ENCODE measurements at regions not wholly inside any gene's neighbourhood (a gene's known extent, or its start where the extent isn't known, plus 50 kb on each side); places are given as distances from the start of the nearest gene placed in this dataset.

DNA sequence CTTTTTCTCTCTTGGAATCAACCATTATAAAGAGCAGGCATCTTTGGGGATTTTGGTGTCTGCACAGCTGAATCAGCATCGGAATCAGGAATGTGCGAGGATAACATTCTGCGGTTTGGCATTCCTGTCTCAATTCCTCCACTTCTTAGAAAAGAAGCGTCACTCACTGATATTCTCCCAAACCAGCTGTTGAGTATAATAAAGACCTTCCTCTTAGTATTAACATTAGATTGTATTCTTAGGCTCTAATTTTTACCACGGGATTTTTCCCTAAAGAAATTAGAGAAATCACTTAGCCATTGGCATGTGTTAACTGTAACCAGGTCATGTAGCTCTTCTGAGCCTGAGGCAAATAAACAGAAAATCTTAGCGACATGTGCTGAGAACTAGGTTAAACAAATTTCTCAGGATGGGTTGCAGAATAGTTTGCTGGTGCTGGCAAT, 128.7 kb downstream of the TMX1 start:
- ChIA-PET CTCF (interaction anchor here (1.9 kb wide), 1 partner anchor 408 kb away, joined by 14 read pairs; no protein-coding TSS in a partner anchor), RAD21 (ENCODE audit: low non-redundant PET in 1 of 2, low total read pairs in 2 of 2, uncharacterized antibody in 2 of 2, unreplicated experiment in 2 of 2) (no interaction called here), POLR2A (no interaction called here)
- DNase-seq (ENCODE audit: low read depth, low spot score) (no peak), ATAC-seq (no peak)
- H3K9me3 ChIP-seq (ENCODE audit: control insufficient read depth in 1 of 2, insufficient read depth in 1 of 2, low read depth in 1 of 2, low read length in 2 of 2), result no peaks in the 10 kb centered on the region
- H3K36me3 ChIP-seq (ENCODE audit: control insufficient read depth in 1 of 2, insufficient read depth in 2 of 2, low read length in 2 of 2), result no peaks in the 10 kb centered on the region
- intact Hi-C loops (cut with micrococcal nuclease), result no loop called here
- no peaks in the 10 kb centered on the region for H3K4me1 ChIP-seq (ENCODE audit: control insufficient read depth in 1 of 2, insufficient read depth in 2 of 2, low read length in 2 of 2)
- H3K4me2 ChIP-seq (ENCODE audit: low read length), result no peak overlapping the region
- no peak overlapping the region for H3K9ac ChIP-seq (ENCODE audit: low read length)
- no peaks in the 10 kb centered on the region for H3K9me2 ChIP-seq (ENCODE audit: insufficient read depth)
- no peaks in the 10 kb centered on the region for H3K27me3 ChIP-seq (ENCODE audit: insufficient read depth, low read length)
- H4K20me1 ChIP-seq (ENCODE audit: insufficient read depth), result no peaks in the 10 kb centered on the region
- BruUV-seq (replicated peaks), result TSS peak; percentile 26
- no peak overlapping the region for H2AFZ ChIP-seq (ENCODE audit: low read depth, low read length, poor library complexity, severe bottlenecking)
- no peak overlapping the region for H3K4me3 ChIP-seq (replicated peaks in 1 of 2; ENCODE audit: low read depth in 1 of 2, low read length in 2 of 2)
- TF ChIP-seq, protein P1, sequence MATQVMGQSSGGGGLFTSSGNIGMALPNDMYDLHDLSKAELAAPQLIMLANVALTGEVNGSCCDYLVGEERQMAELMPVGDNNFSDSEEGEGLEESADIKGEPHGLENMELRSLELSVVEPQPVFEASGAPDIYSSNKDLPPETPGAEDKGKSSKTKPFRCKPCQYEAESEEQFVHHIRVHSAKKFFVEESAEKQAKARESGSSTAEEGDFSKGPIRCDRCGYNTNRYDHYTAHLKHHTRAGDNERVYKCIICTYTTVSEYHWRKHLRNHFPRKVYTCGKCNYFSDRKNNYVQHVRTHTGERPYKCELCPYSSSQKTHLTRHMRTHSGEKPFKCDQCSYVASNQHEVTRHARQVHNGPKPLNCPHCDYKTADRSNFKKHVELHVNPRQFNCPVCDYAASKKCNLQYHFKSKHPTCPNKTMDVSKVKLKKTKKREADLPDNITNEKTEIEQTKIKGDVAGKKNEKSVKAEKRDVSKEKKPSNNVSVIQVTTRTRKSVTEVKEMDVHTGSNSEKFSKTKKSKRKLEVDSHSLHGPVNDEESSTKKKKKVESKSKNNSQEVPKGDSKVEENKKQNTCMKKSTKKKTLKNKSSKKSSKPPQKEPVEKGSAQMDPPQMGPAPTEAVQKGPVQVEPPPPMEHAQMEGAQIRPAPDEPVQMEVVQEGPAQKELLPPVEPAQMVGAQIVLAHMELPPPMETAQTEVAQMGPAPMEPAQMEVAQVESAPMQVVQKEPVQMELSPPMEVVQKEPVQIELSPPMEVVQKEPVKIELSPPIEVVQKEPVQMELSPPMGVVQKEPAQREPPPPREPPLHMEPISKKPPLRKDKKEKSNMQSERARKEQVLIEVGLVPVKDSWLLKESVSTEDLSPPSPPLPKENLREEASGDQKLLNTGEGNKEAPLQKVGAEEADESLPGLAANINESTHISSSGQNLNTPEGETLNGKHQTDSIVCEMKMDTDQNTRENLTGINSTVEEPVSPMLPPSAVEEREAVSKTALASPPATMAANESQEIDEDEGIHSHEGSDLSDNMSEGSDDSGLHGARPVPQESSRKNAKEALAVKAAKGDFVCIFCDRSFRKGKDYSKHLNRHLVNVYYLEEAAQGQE (IDR thresholded peaks at IDR 0.05; ENCODE audit: low read depth), result no peak
- TF ChIP-seq SP1 (IDR thresholded peaks at IDR 0.05; ENCODE audit: low read depth) (no peak), YY1 (IDR thresholded peaks at IDR 0.05; ENCODE audit: extremely low read depth, insufficient replicate concordance, low read depth, low read length) (no peak), EZH2 (IDR thresholded peaks at IDR 0.05) (no peak), SIN3A (IDR thresholded peaks at IDR 0.05; ENCODE audit: low read depth) (no peak), EGR1 (IDR thresholded peaks at IDR 0.05; ENCODE audit: low read depth) (no peak), ELF1 (IDR thresholded peaks at IDR 0.05; ENCODE audit: borderline replicate concordance, low read depth) (no peak), JUND (IDR thresholded peaks at IDR 0.05) (no peak), CEBPB (IDR thresholded peaks at IDR 0.05; ENCODE audit: low read depth) (no peak), POLR2A (IDR thresholded peaks at IDR 0.05; ENCODE audit: borderline replicate concordance, extremely low read depth, insufficient read depth, insufficient read length) (no peak), EZH2phosphoT487 (IDR thresholded peaks at IDR 0.05; ENCODE audit: borderline replicate concordance) (no peak), POLR2AphosphoS5 (IDR thresholded peaks at IDR 0.05; ENCODE audit: low read depth, low read length) (no peak), TCF7L2 (IDR thresholded peaks at IDR 0.05; ENCODE audit: borderline replicate concordance, extremely low read depth, insufficient read depth, insufficient read length) (no peak), FOSL1 (IDR thresholded peaks at IDR 0.05; ENCODE audit: low read depth) (no peak), RAD21 (IDR thresholded peaks at IDR 0.05; ENCODE audit: low read depth) (no peak), ZNF274 (IDR thresholded peaks at IDR 0.05; ENCODE audit: low read depth, low read length) (no peak), CBX3 (IDR thresholded peaks at IDR 0.05; ENCODE audit: low read depth) (no peak), ZFX (IDR thresholded peaks at IDR 0.05) (no peak)
- TF ChIP-seq, protein P2, sequence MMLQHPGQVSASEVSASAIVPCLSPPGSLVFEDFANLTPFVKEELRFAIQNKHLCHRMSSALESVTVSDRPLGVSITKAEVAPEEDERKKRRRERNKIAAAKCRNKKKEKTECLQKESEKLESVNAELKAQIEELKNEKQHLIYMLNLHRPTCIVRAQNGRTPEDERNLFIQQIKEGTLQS (IDR thresholded peaks at IDR 0.05), result no peak
- TF ChIP-seq, protein P3, sequence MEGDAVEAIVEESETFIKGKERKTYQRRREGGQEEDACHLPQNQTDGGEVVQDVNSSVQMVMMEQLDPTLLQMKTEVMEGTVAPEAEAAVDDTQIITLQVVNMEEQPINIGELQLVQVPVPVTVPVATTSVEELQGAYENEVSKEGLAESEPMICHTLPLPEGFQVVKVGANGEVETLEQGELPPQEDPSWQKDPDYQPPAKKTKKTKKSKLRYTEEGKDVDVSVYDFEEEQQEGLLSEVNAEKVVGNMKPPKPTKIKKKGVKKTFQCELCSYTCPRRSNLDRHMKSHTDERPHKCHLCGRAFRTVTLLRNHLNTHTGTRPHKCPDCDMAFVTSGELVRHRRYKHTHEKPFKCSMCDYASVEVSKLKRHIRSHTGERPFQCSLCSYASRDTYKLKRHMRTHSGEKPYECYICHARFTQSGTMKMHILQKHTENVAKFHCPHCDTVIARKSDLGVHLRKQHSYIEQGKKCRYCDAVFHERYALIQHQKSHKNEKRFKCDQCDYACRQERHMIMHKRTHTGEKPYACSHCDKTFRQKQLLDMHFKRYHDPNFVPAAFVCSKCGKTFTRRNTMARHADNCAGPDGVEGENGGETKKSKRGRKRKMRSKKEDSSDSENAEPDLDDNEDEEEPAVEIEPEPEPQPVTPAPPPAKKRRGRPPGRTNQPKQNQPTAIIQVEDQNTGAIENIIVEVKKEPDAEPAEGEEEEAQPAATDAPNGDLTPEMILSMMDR (IDR thresholded peaks at IDR 0.05 in 2 of 3, conservative IDR thresholded peaks at IDR 0.05 in 1 of 3; ENCODE audit: borderline replicate concordance in 1 of 3, insufficient read depth in 1 of 3, low read depth in 2 of 3, low read length in 2 of 3), result no peak
- H3K79me2 ChIP-seq (ENCODE audit: insufficient read depth, low read length), result no peaks in the 10 kb centered on the region
- no peak overlapping the region for H3K27ac ChIP-seq (ENCODE audit: low read depth, low read length)
